Endothelial cell (in vitro differentiated cells): ENCODE measurements at regions not wholly inside any gene's neighbourhood (a gene's known extent, or its start where the extent isn't known, plus 50 kb on each side); places are given as distances from the start of the nearest gene placed in this dataset.

ENCODE experiments used
- DNase-seq: peaks from one replicate; pipeline ENCODE4 v3.0.0; 2021; ENCODE audit warnings: low spot score
- H3K27ac Mint-ChIP-seq: one replicate; pipeline ENCODE4 v1.8.0; 2021; ENCODE audit warnings: mixed read lengths, inconsistent platforms; ENCODE audit not compliant: unreplicated experiment
- H3K27me3 Mint-ChIP-seq: one replicate; pipeline ENCODE4 v1.8.0; 2021; ENCODE audit warnings: mild to moderate bottlenecking, moderate library complexity, mixed read lengths, inconsistent platforms; ENCODE audit not compliant: unreplicated experiment
- H3K36me3 Mint-ChIP-seq: one replicate; pipeline ENCODE4 v1.8.0; 2021; ENCODE audit warnings: mild to moderate bottlenecking, low read depth, mixed read lengths, inconsistent platforms; ENCODE audit not compliant: unreplicated experiment
- H3K4me1 Mint-ChIP-seq: one replicate; pipeline ENCODE4 v1.8.0; 2021; ENCODE audit warnings: mild to moderate bottlenecking, mixed read lengths, inconsistent platforms; ENCODE audit not compliant: unreplicated experiment
- H3K4me3 Mint-ChIP-seq: one replicate; pipeline ENCODE4 v1.8.0; 2021; ENCODE audit warnings: mild to moderate bottlenecking, mixed read lengths, inconsistent platforms; ENCODE audit not compliant: unreplicated experiment
- H3K9me3 Mint-ChIP-seq: one replicate; pipeline ENCODE4 v1.8.0; 2021; ENCODE audit warnings: mixed read lengths, inconsistent platforms; ENCODE audit not compliant: unreplicated experiment
- TF ChIP-seq, protein P1 (sequence below): fragments of 200-600 bp; sonication (generic); IDR thresholded peaks from one replicate; pipeline ENCODE4 v1.5.0; 2021; ENCODE audit warnings: antibody characterized with exemption; ENCODE audit not compliant: unreplicated experiment

DNA sequence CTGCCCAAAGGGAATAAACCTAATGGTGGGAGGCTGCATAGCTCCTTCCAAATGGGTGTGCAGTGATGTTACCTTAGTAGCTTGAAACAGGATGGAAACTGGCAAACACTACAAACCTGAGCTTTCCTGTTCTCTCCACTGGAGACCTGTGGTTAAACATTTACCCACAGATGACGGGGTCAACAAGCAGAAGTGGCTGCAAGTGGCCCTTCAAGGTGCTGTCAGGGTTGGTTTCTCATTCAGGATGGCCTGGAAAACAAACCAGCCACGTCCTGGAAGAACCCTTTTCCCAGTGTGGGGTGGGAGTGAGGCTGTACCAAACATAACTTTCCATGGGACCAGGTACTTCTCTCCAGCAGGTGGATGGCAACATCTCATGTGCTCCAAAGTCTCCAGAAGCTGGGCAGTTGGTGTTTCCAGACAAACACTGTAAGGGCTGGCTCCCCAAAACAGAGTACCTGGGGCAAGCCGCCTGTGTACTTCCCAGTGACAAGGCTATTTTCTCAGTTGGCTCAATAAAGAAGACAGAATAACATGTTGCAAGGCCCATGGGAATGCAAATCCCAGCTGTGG lies 67.5 kb downstream of the DNAJB9 start:
- no peak overlapping the region for H3K27ac Mint-ChIP-seq
- DNase-seq = no peak
- H3K9me3 Mint-ChIP-seq = no peaks in the 10 kb centered on the region
- H3K27me3 Mint-ChIP-seq = peaks cover 3% of the 10 kb centered on the region
- H3K4me3 Mint-ChIP-seq = no peak overlapping the region
- no peaks in the 10 kb centered on the region for H3K36me3 Mint-ChIP-seq
- peaks cover 13% of the 10 kb centered on the region for H3K4me1 Mint-ChIP-seq
- TF ChIP-seq, protein P1, sequence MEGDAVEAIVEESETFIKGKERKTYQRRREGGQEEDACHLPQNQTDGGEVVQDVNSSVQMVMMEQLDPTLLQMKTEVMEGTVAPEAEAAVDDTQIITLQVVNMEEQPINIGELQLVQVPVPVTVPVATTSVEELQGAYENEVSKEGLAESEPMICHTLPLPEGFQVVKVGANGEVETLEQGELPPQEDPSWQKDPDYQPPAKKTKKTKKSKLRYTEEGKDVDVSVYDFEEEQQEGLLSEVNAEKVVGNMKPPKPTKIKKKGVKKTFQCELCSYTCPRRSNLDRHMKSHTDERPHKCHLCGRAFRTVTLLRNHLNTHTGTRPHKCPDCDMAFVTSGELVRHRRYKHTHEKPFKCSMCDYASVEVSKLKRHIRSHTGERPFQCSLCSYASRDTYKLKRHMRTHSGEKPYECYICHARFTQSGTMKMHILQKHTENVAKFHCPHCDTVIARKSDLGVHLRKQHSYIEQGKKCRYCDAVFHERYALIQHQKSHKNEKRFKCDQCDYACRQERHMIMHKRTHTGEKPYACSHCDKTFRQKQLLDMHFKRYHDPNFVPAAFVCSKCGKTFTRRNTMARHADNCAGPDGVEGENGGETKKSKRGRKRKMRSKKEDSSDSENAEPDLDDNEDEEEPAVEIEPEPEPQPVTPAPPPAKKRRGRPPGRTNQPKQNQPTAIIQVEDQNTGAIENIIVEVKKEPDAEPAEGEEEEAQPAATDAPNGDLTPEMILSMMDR = no peak

DNA sequence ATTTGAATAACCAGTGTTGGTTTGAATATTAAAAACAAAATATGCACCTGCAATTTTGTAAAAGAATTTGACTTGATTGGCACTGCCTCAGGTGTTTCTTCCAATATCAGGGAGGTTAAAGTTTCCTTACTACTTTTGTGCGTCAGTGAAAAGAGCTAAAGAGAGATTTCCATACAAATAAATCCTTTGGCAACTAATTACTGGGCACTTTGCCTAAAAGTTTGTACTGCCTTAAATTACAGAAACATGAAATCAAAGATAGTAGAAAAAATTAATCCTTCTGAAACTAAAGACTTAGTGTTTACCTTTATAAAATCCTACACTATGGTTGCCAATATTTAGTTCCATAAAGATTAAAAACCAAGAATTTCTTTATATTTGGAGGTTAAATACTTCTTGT lies 72.5 kb downstream of the DNAJB9 start:
- H3K4me3 Mint-ChIP-seq = no peak overlapping the region
- H3K9me3 Mint-ChIP-seq = no peaks in the 10 kb centered on the region
- no peak overlapping the region for H3K27ac Mint-ChIP-seq
- no peaks in the 10 kb centered on the region for H3K27me3 Mint-ChIP-seq
- TF ChIP-seq, protein P1 = no peak
- no peak for DNase-seq
- H3K36me3 Mint-ChIP-seq = no peaks in the 10 kb centered on the region
- H3K4me1 Mint-ChIP-seq = peaks cover 2% of the 10 kb centered on the region

DNA sequence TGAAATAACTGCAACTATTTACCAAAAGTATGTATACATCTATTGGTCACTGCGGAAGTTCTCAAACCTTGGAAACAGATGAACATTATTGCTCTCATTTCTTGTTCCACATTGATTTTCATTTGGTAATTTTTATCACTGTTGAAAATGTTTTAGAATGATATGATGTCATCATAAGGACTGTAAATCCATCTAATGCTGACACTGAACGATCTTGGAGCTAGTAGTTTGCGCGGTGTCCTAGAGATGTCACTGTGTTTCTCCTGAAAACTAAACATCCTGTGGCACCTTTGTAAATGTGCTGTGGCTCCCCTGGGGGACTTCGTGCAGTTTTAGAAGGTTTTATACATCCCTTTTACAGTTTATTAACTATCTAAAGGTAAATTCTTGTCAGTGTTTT lies 73.5 kb downstream of the DNAJB9 start:
- H3K27me3 Mint-ChIP-seq = no peaks in the 10 kb centered on the region
- DNase-seq = no peak
- H3K4me3 Mint-ChIP-seq = no peak overlapping the region
- no peaks in the 10 kb centered on the region for H3K36me3 Mint-ChIP-seq
- TF ChIP-seq, protein P1 = no peak
- H3K27ac Mint-ChIP-seq = no peak overlapping the region
- H3K9me3 Mint-ChIP-seq = no peaks in the 10 kb centered on the region
- peaks cover 2% of the 10 kb centered on the region for H3K4me1 Mint-ChIP-seq

- no peaks in the 10 kb centered on the region for H3K9me3 Mint-ChIP-seq
- no peak overlapping the region for H3K27ac Mint-ChIP-seq
- no peak overlapping the region for H3K4me3 Mint-ChIP-seq
- peaks cover 6% of the 10 kb centered on the region for H3K4me1 Mint-ChIP-seq
- no peaks in the 10 kb centered on the region for H3K36me3 Mint-ChIP-seq
- peaks cover 2% of the 10 kb centered on the region for H3K27me3 Mint-ChIP-seq
- TF ChIP-seq, protein P1 = no peak
- DNase-seq = no peak
These were observed 79.3 kb downstream of the DNAJB9 start for GRCh38 chr7:108648989-108649388.

DNA sequence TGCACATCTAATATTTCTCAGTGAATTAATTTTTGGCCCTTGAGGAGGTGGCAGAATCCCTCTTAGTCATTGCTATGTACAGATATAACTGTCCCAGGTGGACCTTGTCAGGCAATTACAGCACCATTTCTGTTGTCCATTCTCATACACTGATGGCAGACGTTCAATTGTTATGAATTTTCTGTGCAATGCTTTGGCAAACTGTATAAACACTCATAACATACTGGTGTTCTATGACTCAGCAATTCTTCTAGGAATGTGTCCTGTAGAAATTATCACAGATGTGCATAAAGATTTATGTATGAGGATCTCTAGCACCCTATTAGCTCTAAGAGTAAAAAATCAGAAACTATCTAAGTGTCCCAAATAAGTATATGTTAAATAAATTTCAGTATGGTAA lies 80.8 kb downstream of the DNAJB9 start:
- Mint-ChIP-seq H3K4me3 (no peak overlapping the region), H3K4me1 (peaks cover 6% of the 10 kb centered on the region), H3K36me3 (no peaks in the 10 kb centered on the region), H3K27ac (no peak overlapping the region), H3K9me3 (no peaks in the 10 kb centered on the region), H3K27me3 (peaks cover 2% of the 10 kb centered on the region)
- TF ChIP-seq, protein P1 = no peak
- no peak for DNase-seq
